ENCODE measurements at regions not wholly inside any gene's neighbourhood (a gene's known extent, or its start where the extent isn't known, plus 50 kb on each side); places are given as distances from the start of the nearest gene placed in this dataset.

DNA sequence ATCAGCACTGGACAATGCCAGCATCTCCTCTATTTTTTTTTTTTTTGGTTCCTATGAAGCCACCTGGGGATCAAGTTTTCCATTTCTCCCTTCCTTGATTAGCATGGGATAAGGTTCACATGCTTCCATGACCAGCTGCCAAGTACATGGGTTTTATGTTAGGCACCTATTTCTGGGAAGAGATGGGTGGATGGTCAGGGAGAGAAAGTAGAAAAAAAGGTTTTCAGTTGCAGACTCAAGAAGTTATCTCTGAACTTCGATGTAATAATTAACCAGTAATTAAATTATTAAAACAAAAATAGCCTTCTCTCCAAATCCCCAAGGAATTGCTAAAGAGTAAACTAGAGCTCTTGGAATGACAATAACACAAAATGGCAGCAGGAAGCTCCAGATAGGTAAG, 164.9 kb upstream of the MAF start:
- DNase-seq (ENCODE audit: extremely low read depth, low read depth), result no peak
- TF ChIP-seq, protein P1, sequence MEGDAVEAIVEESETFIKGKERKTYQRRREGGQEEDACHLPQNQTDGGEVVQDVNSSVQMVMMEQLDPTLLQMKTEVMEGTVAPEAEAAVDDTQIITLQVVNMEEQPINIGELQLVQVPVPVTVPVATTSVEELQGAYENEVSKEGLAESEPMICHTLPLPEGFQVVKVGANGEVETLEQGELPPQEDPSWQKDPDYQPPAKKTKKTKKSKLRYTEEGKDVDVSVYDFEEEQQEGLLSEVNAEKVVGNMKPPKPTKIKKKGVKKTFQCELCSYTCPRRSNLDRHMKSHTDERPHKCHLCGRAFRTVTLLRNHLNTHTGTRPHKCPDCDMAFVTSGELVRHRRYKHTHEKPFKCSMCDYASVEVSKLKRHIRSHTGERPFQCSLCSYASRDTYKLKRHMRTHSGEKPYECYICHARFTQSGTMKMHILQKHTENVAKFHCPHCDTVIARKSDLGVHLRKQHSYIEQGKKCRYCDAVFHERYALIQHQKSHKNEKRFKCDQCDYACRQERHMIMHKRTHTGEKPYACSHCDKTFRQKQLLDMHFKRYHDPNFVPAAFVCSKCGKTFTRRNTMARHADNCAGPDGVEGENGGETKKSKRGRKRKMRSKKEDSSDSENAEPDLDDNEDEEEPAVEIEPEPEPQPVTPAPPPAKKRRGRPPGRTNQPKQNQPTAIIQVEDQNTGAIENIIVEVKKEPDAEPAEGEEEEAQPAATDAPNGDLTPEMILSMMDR (IDR thresholded peaks at IDR 0.05; ENCODE audit: low read depth, low read length), result no peak

DNA sequence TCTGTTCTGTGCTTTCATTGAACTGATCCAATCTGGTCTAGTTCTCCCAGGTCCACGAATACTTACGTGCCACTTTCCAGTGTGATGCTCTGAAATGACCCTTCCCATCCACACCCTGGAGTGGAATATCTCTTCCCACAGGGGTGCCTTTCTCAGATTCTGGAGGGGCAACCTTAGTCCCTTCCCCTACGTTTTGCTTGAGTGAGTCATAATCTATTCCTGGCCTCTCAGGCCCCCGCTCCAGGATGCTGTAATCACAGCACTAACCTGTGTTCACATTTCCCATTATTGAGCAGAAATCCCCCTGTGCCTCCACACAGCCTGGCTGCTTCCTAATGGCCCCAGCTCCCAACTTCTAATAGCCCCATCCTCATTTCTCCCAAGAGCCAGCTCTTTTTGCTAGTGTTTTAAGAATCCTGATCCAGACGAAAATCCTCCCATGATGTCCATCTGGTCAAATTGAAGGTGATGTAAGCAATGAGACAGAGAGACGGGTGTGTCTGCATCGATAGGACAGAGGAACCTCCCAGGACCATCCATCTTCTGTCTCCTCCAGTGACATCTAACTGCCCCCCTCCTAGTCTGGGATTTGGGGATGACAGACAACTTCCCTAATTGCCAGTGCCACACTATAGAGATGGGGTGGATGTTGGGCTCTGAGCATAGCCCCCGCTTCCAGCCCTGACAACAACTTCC, 164.0 kb upstream of the MAF start:
- TF ChIP-seq, protein P1 (IDR thresholded peaks at IDR 0.05; ENCODE audit: low read depth, low read length), result no peak
- no peak for DNase-seq (ENCODE audit: extremely low read depth, low read depth)

DNA sequence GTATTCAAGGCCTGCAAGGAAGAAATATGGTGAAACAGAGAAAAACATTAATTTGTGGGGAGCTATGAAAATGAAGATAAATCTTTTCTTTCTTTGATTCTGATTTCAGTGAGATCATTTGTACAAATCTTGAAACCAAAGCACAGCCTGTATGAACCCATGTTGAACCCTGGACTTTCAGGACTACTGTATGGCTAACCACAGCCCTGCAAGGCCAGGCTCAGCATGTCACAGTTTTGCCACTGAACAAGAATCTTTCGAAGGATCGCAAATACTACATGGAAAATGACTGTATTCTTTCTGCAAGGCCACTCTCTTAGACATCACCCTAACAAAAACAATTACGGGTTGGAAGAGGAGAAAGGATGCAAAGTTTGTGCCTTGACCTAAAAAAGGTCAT, 161.7 kb upstream of the MAF start:
- no peak for DNase-seq (ENCODE audit: extremely low read depth, low read depth)
- TF ChIP-seq, protein P1 (IDR thresholded peaks at IDR 0.05; ENCODE audit: low read depth, low read length), result no peak

DNA sequence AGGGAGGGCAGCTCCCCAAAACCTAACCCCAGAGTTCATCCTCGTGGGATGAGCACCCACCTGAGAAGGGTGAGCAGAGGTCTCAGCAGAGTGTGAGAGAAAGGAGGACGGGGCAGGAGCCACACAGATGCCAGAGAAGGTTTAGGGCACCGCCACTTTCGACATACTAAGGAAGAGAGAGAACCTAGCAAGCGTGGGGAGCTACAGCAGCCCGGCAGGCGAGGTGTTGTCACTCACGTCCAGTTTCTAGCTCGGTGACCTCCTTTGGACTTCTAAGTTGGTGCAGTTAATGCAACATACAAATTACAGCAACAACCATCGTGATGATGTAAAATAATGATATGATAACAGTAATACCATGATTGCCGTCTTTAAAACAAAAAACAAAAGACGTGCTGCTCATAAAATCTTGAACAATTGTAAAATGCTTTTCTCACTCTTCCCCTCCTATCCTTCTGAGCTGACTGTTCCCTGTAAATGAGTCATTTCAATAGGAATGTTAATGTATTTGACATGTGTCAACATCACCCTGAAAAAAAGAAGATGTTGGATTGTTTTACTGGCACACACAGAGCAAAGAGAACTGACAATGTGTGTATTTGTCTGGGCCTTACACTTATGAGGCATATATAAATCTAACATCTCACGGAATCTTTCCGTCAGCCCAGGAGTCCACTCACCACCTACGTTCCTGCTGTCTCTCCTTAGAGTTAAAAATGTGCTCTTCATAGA, 158.2 kb upstream of the MAF start:
- TF ChIP-seq, protein P1 (IDR thresholded peaks at IDR 0.05; ENCODE audit: low read depth, low read length), result no peak
- no peak for DNase-seq (ENCODE audit: extremely low read depth, low read depth)

DNA sequence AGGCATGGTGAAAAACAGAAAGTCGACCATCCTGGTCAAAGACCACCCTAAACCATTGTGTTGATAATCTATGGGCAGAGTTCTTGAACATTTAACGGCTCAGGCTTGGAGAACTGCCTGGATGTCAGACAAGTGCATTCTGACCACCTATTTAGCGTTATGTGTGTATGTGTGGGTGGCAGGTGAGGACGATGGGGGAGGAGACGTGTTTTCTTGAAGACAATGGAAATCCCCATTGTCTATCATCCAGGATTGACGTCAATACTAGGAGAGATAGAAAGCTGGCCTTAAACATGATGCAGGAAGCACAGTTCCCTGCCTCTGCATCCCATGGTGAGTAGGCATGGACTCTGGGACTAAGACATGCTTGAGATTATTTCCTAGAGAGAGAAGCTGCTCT, 157.4 kb upstream of the MAF start:
- DNase-seq (ENCODE audit: extremely low read depth, low read depth), result no peak
- TF ChIP-seq, protein P1 (IDR thresholded peaks at IDR 0.05; ENCODE audit: low read depth, low read length), result no peak

DNA sequence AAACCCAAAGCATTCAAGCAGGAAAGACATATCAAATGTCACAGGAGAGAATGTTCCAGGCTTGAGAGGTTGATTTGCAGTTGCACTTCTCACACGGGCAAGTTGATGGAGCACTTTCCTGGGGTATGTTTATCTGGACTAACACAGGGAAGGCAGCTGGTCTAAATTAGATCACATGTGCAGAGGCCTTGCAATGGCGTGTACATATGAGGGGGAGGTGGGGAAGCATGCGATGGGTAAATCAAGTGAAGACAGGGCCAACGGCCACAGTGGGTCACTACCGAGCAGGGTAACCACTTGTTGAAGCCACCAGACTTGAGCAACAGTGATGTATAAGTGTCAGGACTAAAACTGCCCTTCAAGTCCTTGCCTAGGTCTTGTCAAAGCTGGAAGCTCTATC, 156.6 kb upstream of the MAF start:
- TF ChIP-seq, protein P1 (IDR thresholded peaks at IDR 0.05; ENCODE audit: low read depth, low read length), result no peak
- no peak for DNase-seq (ENCODE audit: extremely low read depth, low read depth)

DNA sequence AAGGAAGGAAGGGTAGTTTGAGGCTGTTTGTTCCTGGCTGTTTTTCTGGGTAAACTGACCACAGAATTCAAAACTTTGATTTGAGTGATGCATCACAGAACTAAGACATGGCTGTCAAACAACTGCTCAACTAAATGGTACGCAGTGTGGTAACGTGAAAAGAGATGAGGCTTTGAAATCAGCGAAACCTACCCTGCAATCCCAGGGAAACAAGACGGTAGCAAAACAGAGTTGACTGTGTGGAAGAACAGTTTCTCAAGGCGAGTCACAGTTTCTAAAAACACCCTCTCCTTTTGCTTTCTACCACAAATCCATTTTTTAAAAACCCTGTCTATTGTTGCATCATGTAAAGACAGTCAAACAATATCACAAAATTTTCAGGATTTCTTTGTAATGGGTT, 156.0 kb upstream of the MAF start:
- TF ChIP-seq, protein P1 (IDR thresholded peaks at IDR 0.05; ENCODE audit: low read depth, low read length), result no peak

More for the DNA sequence above, 156.0 kb upstream of the MAF start:
- DNase-seq (ENCODE audit: extremely low read depth, low read depth), result no peak
